ENCODE measurements at regions not wholly inside any gene's neighbourhood (a gene's known extent, or its start where the extent isn't known, plus 50 kb on each side); places are given as distances from the start of the nearest gene placed in this dataset.

GRCh38 chr1:172882385-172882784, 168.4 kb downstream of the TNFSF18 start:
- no peaks in the 10 kb centered on the region for H3K9me3 ChIP-seq (ENCODE audit: control insufficient read depth, low read depth, low read length)
- H3K79me2 ChIP-seq (ENCODE audit: control insufficient read depth, insufficient read depth, low read length), result no peaks in the 10 kb centered on the region
- H3K4me2 ChIP-seq (ENCODE audit: control insufficient read depth, extremely low read depth, insufficient read depth, low read depth, low read length), result no peak overlapping the region
- H3K27ac ChIP-seq (ENCODE audit: control insufficient read depth, insufficient read depth, low read length), result no peak overlapping the region
- no peak overlapping the region for H3K9ac ChIP-seq (ENCODE audit: control insufficient read depth, extremely low read depth, insufficient read depth, low read length)
- H3K9me1 ChIP-seq (ENCODE audit: control insufficient read depth, extremely low read depth, insufficient read depth, low read length), result no peaks in the 10 kb centered on the region
- H3K4me3 ChIP-seq (ENCODE audit: control insufficient read depth in 2 of 3, extremely low read depth in 1 of 3, insufficient read depth in 2 of 3, low read depth in 1 of 3, low read length in 3 of 3), result no peak overlapping the region
- peaks cover 8% of the 10 kb centered on the region for H3K4me1 ChIP-seq (ENCODE audit: control insufficient read depth, extremely low read depth, insufficient read depth, low read length)
- no peak overlapping the region for H2AFZ ChIP-seq (ENCODE audit: control insufficient read depth, low read length)
- no peaks in the 10 kb centered on the region for H3K36me3 ChIP-seq (ENCODE audit: control insufficient read depth in 2 of 2, extremely low read depth in 1 of 2, insufficient read depth in 2 of 2, low read length in 2 of 2)
- dilution Hi-C loops (cut with MboI; ENCODE audit: extremely low pct_ligation_motif_present, low sequenced_read_pairs), result no loop called here
- no peaks in the 10 kb centered on the region for H3K27me3 ChIP-seq (ENCODE audit: control insufficient read depth, extremely low read depth, insufficient read depth, low read length)
- H4K20me1 ChIP-seq (ENCODE audit: control insufficient read depth, extremely low read depth, insufficient read depth, low read length), result no peaks in the 10 kb centered on the region
- DNase-seq (ENCODE audit: low read depth, low spot score) (no peak), FAIRE-seq (no peak)
- TF ChIP-seq EZH2 (IDR thresholded peaks at IDR 0.05; ENCODE audit: low read length), result no peak
- TF ChIP-seq, protein P1, sequence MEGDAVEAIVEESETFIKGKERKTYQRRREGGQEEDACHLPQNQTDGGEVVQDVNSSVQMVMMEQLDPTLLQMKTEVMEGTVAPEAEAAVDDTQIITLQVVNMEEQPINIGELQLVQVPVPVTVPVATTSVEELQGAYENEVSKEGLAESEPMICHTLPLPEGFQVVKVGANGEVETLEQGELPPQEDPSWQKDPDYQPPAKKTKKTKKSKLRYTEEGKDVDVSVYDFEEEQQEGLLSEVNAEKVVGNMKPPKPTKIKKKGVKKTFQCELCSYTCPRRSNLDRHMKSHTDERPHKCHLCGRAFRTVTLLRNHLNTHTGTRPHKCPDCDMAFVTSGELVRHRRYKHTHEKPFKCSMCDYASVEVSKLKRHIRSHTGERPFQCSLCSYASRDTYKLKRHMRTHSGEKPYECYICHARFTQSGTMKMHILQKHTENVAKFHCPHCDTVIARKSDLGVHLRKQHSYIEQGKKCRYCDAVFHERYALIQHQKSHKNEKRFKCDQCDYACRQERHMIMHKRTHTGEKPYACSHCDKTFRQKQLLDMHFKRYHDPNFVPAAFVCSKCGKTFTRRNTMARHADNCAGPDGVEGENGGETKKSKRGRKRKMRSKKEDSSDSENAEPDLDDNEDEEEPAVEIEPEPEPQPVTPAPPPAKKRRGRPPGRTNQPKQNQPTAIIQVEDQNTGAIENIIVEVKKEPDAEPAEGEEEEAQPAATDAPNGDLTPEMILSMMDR (optimal IDR thresholded peaks at IDR 0.05 in 1 of 3, IDR thresholded peaks at IDR 0.05 in 1 of 3, conservative IDR thresholded peaks at IDR 0.05 in 1 of 3; ENCODE audit: extremely low read depth in 1 of 3, insufficient read depth in 2 of 3, low read length in 3 of 3), result no peak

DNA sequence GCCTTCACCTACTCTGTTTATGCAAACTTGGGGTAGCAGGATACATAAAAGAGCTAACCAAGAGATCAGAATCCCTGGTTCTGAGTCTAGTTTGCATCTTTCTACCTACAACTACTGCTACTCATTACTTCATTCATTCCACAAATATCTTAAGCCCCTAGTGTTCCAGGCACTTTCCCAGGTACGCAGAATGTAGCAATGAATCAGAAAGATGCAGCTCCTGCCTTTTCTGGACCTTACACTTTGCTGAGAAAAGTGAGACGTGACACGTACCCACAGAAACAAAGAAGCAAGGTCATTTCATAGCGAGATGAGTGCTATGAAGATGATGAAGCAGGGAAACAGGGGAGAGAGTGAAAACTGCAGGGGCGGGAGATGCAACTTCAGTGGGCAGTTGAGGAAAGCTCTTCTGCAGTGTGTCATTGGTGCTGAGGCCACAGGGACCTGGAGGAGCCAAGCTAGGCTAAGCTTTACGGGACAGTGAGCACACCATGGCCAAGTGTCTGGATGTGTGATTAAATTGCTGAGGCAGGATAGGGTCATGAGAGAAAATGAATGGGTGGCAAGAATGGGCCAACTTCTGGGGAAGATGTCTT, 167.9 kb downstream of the TNFSF18 start:
- no peak for DNase-seq (ENCODE audit: low read depth, low spot score)
- Histone ChIP-seq H3K79me2 (ENCODE audit: control insufficient read depth, insufficient read depth, low read length) (no peaks in the 10 kb centered on the region), H3K9me3 (ENCODE audit: control insufficient read depth, low read depth, low read length) (no peaks in the 10 kb centered on the region), H3K9ac (ENCODE audit: control insufficient read depth, extremely low read depth, insufficient read depth, low read length) (no peak overlapping the region), H3K27me3 (ENCODE audit: control insufficient read depth, extremely low read depth, insufficient read depth, low read length) (no peaks in the 10 kb centered on the region), H3K27ac (ENCODE audit: control insufficient read depth, insufficient read depth, low read length) (no peak overlapping the region), H3K4me2 (ENCODE audit: control insufficient read depth, extremely low read depth, insufficient read depth, low read depth, low read length) (no peak overlapping the region), H3K9me1 (ENCODE audit: control insufficient read depth, extremely low read depth, insufficient read depth, low read length) (no peaks in the 10 kb centered on the region), H3K4me1 (ENCODE audit: control insufficient read depth, extremely low read depth, insufficient read depth, low read length) (peaks cover 8% of the 10 kb centered on the region), H3K4me3 (ENCODE audit: control insufficient read depth in 2 of 3, extremely low read depth in 1 of 3, insufficient read depth in 2 of 3, low read depth in 1 of 3, low read length in 3 of 3) (no peak overlapping the region), H2AFZ (ENCODE audit: control insufficient read depth, low read length) (no peak overlapping the region), H3K36me3 (ENCODE audit: control insufficient read depth in 2 of 2, extremely low read depth in 1 of 2, insufficient read depth in 2 of 2, low read length in 2 of 2) (no peaks in the 10 kb centered on the region), H4K20me1 (ENCODE audit: control insufficient read depth, extremely low read depth, insufficient read depth, low read length) (no peaks in the 10 kb centered on the region)
- TF ChIP-seq EZH2 (IDR thresholded peaks at IDR 0.05; ENCODE audit: low read length), result no peak
- TF ChIP-seq, protein P1 (optimal IDR thresholded peaks at IDR 0.05 in 1 of 3, IDR thresholded peaks at IDR 0.05 in 1 of 3, conservative IDR thresholded peaks at IDR 0.05 in 1 of 3; ENCODE audit: extremely low read depth in 1 of 3, insufficient read depth in 2 of 3, low read length in 3 of 3), result no peak
- no peak for FAIRE-seq
- dilution Hi-C loops (cut with MboI; ENCODE audit: extremely low pct_ligation_motif_present, low sequenced_read_pairs), result no loop called here
